IPS-20b (cell line): ENCODE measurements at regions not wholly inside any gene's neighbourhood (a gene's known extent, or its start where the extent isn't known, plus 50 kb on each side); places are given as distances from the start of the nearest gene placed in this dataset.

Experiments used
- H3K27ac ChIP-seq: one replicate; pipeline ENCODE4 v1.5.1; 2013; ENCODE audit warnings: low read length
- H3K27me3 ChIP-seq: 2 replicates; pipeline ENCODE4 v1.6.1; 2013; ENCODE audit warnings: mild to moderate bottlenecking, low read length, inconsistent platforms; ENCODE audit not compliant: insufficient read depth
- H3K36me3 ChIP-seq: 2 replicates; pipeline ENCODE4 v1.6.1; 2013; ENCODE audit warnings: low read depth, mild to moderate bottlenecking, inconsistent platforms, low read length, moderate library complexity; ENCODE audit not compliant: insufficient read depth
- H3K4me1 ChIP-seq: 2 replicates; pipeline ENCODE4 v1.6.1; 2013; ENCODE audit warnings: mild to moderate bottlenecking, control low read depth, inconsistent platforms, low read length, moderate library complexity; ENCODE audit not compliant: insufficient read depth
- H3K4me3 ChIP-seq: 2 replicates; pipeline ENCODE4 v1.5.1; 2013; ENCODE audit warnings: mild to moderate bottlenecking, low read length, inconsistent platforms
- H3K9ac ChIP-seq: 2 replicates; pipeline ENCODE4 v1.6.1; 2013; ENCODE audit warnings: low read depth, mild to moderate bottlenecking, inconsistent platforms, low read length, moderate library complexity
- H3K9me3 ChIP-seq: 2 replicates; pipeline ENCODE4 v1.6.1; 2013; ENCODE audit warnings: mild to moderate bottlenecking, low read depth, low read length, inconsistent platforms; ENCODE audit not compliant: insufficient read depth

- Histone ChIP-seq H3K4me1 (no peaks in the 10 kb centered on the region), H3K36me3 (no peaks in the 10 kb centered on the region), H3K4me3 (no peak overlapping the region), H3K9ac (no peak overlapping the region), H3K27ac (no peak overlapping the region), H3K9me3 (no peaks in the 10 kb centered on the region), H3K27me3 (no peaks in the 10 kb centered on the region)
Measured at GRCh38 chr2:16446706-16447105, 218.9 kb downstream of the CYRIA start.

- H3K4me3 ChIP-seq: no peak overlapping the region
- H3K4me1 ChIP-seq: no peaks in the 10 kb centered on the region
- H3K27me3 ChIP-seq: no peaks in the 10 kb centered on the region
- H3K36me3 ChIP-seq: no peaks in the 10 kb centered on the region
- no peak overlapping the region for H3K27ac ChIP-seq
- H3K9me3 ChIP-seq: no peaks in the 10 kb centered on the region
- no peak overlapping the region for H3K9ac ChIP-seq
Measured at GRCh38 chr2:16442971-16443370, 222.7 kb downstream of the CYRIA start.

GRCh38 chr2:16441431-16441830, 224.2 kb downstream of the CYRIA start:
- Histone ChIP-seq H3K27ac (no peak overlapping the region), H3K9ac (no peak overlapping the region), H3K36me3 (no peaks in the 10 kb centered on the region), H3K27me3 (no peaks in the 10 kb centered on the region), H3K4me3 (no peak overlapping the region), H3K4me1 (no peaks in the 10 kb centered on the region), H3K9me3 (no peaks in the 10 kb centered on the region)

GRCh38 chr2:16440898-16441297, 224.7 kb downstream of the CYRIA start:
- Histone ChIP-seq H3K4me3 (no peak overlapping the region), H3K4me1 (no peaks in the 10 kb centered on the region), H3K9ac (no peak overlapping the region), H3K9me3 (no peaks in the 10 kb centered on the region), H3K27ac (no peak overlapping the region), H3K36me3 (no peaks in the 10 kb centered on the region), H3K27me3 (no peaks in the 10 kb centered on the region)

GRCh38 chr2:16438613-16439321, 226.9 kb downstream of the CYRIA start:
- Histone ChIP-seq H3K36me3 (no peaks in the 10 kb centered on the region), H3K27ac (no peak overlapping the region), H3K4me1 (no peaks in the 10 kb centered on the region), H3K27me3 (no peaks in the 10 kb centered on the region), H3K9ac (no peak overlapping the region), H3K4me3 (no peak overlapping the region), H3K9me3 (no peaks in the 10 kb centered on the region)

GRCh38 chr2:16437189-16437588, 228.4 kb downstream of the CYRIA start:
- Histone ChIP-seq H3K9ac (no peak overlapping the region), H3K4me1 (no peaks in the 10 kb centered on the region), H3K9me3 (no peaks in the 10 kb centered on the region), H3K4me3 (no peak overlapping the region), H3K27me3 (no peaks in the 10 kb centered on the region), H3K36me3 (no peaks in the 10 kb centered on the region), H3K27ac (no peak overlapping the region)

- Histone ChIP-seq H3K9ac (no peak overlapping the region), H3K27me3 (no peaks in the 10 kb centered on the region), H3K36me3 (no peaks in the 10 kb centered on the region), H3K4me3 (no peak overlapping the region), H3K9me3 (no peaks in the 10 kb centered on the region), H3K27ac (no peak overlapping the region), H3K4me1 (no peaks in the 10 kb centered on the region)
Measured at GRCh38 chr2:16434393-16434792, 231.2 kb downstream of the CYRIA start.

- H3K9ac ChIP-seq: no peak overlapping the region
- H3K4me3 ChIP-seq: no peak overlapping the region
- no peaks in the 10 kb centered on the region for H3K36me3 ChIP-seq
- no peaks in the 10 kb centered on the region for H3K9me3 ChIP-seq
- no peaks in the 10 kb centered on the region for H3K4me1 ChIP-seq
- no peaks in the 10 kb centered on the region; the same call in 1 of the 2 replicates for H3K27me3 ChIP-seq
- no peak overlapping the region for H3K27ac ChIP-seq
Measured at GRCh38 chr2:16430846-16431245, 234.8 kb downstream of the CYRIA start.

- no peak overlapping the region for H3K9ac ChIP-seq
- H3K4me1 ChIP-seq: no peaks in the 10 kb centered on the region
Measured at GRCh38 chr2:16429431-16430145, 236.0 kb downstream of the CYRIA start.

GRCh38 chr2:16429002-16429401, 236.6 kb downstream of the CYRIA start:
- Histone ChIP-seq H3K4me1 (no peaks in the 10 kb centered on the region), H3K4me3 (no peak overlapping the region), H3K36me3 (no peaks in the 10 kb centered on the region), H3K9me3 (no peaks in the 10 kb centered on the region), H3K9ac (no peak overlapping the region), H3K27me3 (no peaks in the 10 kb centered on the region; the same call in 1 of the 2 replicates), H3K27ac (no peak overlapping the region)

More at GRCh38 chr2:16429431-16430145, 236.0 kb downstream of the CYRIA start:
- H3K36me3 ChIP-seq: no peaks in the 10 kb centered on the region
- no peak overlapping the region for H3K27ac ChIP-seq
- H3K9me3 ChIP-seq: no peaks in the 10 kb centered on the region
- no peaks in the 10 kb centered on the region; the same call in 1 of the 2 replicates for H3K27me3 ChIP-seq
- no peak overlapping the region for H3K4me3 ChIP-seq

- Histone ChIP-seq H3K9me3 (no peaks in the 10 kb centered on the region), H3K4me1 (no peaks in the 10 kb centered on the region), H3K36me3 (no peaks in the 10 kb centered on the region), H3K9ac (no peak overlapping the region), H3K4me3 (no peak overlapping the region), H3K27me3 (no peaks in the 10 kb centered on the region; the same call in 1 of the 2 replicates), H3K27ac (no peak overlapping the region)
Measured at GRCh38 chr2:16425462-16426336, 239.9 kb downstream of the CYRIA start.
